Mucosa of descending colon (tissue), 3 donors: ENCODE measurements at regions not wholly inside any gene's neighbourhood (a gene's known extent, or its start where the extent isn't known, plus 50 kb on each side); places are given as distances from the start of the nearest gene placed in this dataset.
"Not testable (repeated sequence)": the region's sequence is repeated elsewhere in the genome, so short reads cannot be mapped to it uniquely, and the experiment has no call there.

Source experiments
- ATAC-seq: fragments of 200-7000 bp; cut with Tn5 transposase; one replicate; pipeline ENCODE4 v1.9.1; 2020; ENCODE audit warnings: mild to moderate bottlenecking, moderate library complexity
- DNase-seq, 3 donors: peaks; one replicate each; pipeline ENCODE4 v3.0.0-alpha.2; 2020
- H3K36me3 ChIP-seq: fragments of 200-600 bp; one replicate; pipeline ENCODE4 v1.8.0; 2021; ENCODE audit warnings: low read depth, mild to moderate bottlenecking
- H3K4me1 ChIP-seq: fragments of 200-600 bp; one replicate; pipeline ENCODE4 v1.8.0; 2021; ENCODE audit warnings: low read depth, mild to moderate bottlenecking
- H3K4me3 ChIP-seq: fragments of 200-600 bp; one replicate; pipeline ENCODE4 v1.8.0; 2021; ENCODE audit warnings: mild to moderate bottlenecking
- H3K9me3 ChIP-seq: fragments of 200-600 bp; one replicate; pipeline ENCODE4 v1.8.0; 2021; ENCODE audit warnings: mild to moderate bottlenecking
- intact Hi-C, 2 donors: fragments of 100-400 bp; cut with DNase I in 1 of 2; cut with micrococcal nuclease in 1 of 2; formaldehyde crosslinking; loops; one replicate each; pipeline versions ENCODE4 v1.11.0 to v1.11.1; 2022; cut with DNase I, micrococcal nuclease
- TF ChIP-seq, protein P1 (sequence below): fragments of 200-600 bp; IDR thresholded peaks from one replicate; pipeline ENCODE4 v1.8.0; 2022; ENCODE audit warnings: antibody characterized with exemption, mild to moderate bottlenecking
- donor health status: DM: no; HTN: no; CAD: no; lungs with moderate emphysema.
- donor health status: DM: no; HTN: no; CAD: no.
- donor health status: DM: no; HTN: yes; CAD: no.

GRCh38 chr4:34323549-34324320 lies 1920.6 kb downstream of the ARAP2 start:
- Histone ChIP-seq H3K36me3 (no peaks in the 10 kb centered on the region), H3K4me3 (no peak overlapping the region), H3K4me1 (no peaks in the 10 kb centered on the region), H3K9me3 (peaks cover 22% of the 10 kb centered on the region)
- ATAC-seq: no peak
- intact Hi-C loops: no loop called here
- TF ChIP-seq, protein P1, sequence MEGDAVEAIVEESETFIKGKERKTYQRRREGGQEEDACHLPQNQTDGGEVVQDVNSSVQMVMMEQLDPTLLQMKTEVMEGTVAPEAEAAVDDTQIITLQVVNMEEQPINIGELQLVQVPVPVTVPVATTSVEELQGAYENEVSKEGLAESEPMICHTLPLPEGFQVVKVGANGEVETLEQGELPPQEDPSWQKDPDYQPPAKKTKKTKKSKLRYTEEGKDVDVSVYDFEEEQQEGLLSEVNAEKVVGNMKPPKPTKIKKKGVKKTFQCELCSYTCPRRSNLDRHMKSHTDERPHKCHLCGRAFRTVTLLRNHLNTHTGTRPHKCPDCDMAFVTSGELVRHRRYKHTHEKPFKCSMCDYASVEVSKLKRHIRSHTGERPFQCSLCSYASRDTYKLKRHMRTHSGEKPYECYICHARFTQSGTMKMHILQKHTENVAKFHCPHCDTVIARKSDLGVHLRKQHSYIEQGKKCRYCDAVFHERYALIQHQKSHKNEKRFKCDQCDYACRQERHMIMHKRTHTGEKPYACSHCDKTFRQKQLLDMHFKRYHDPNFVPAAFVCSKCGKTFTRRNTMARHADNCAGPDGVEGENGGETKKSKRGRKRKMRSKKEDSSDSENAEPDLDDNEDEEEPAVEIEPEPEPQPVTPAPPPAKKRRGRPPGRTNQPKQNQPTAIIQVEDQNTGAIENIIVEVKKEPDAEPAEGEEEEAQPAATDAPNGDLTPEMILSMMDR: no peak
- DNase-seq: no peak

GRCh38 chr4:34328939-34329338 lies 1915.4 kb downstream of the ARAP2 start:
- Histone ChIP-seq H3K4me1 (no peaks in the 10 kb centered on the region), H3K9me3 (peaks cover 21% of the 10 kb centered on the region), H3K4me3 (no peak overlapping the region), H3K36me3 (no peaks in the 10 kb centered on the region)
- intact Hi-C loops: no loop called here
- ATAC-seq (no peak), DNase-seq (no peak)
- TF ChIP-seq, protein P1: no peak

GRCh38 chr4:34335156-34335555 lies 1909.2 kb downstream of the ARAP2 start:
- H3K36me3 ChIP-seq, intact Hi-C loops, H3K4me1 ChIP-seq, H3K4me3 ChIP-seq, DNase-seq, ATAC-seq: not testable (repeated sequence)
- H3K9me3 ChIP-seq: peaks cover 25% of the 10 kb centered on the region

GRCh38 chr4:34335556-34335955 lies 1908.8 kb downstream of the ARAP2 start:
- DNase-seq, intact Hi-C loops, H3K4me1 ChIP-seq, H3K36me3 ChIP-seq, H3K4me3 ChIP-seq, ATAC-seq: not testable (repeated sequence)
- peaks cover 21% of the 10 kb centered on the region for H3K9me3 ChIP-seq

DNA sequence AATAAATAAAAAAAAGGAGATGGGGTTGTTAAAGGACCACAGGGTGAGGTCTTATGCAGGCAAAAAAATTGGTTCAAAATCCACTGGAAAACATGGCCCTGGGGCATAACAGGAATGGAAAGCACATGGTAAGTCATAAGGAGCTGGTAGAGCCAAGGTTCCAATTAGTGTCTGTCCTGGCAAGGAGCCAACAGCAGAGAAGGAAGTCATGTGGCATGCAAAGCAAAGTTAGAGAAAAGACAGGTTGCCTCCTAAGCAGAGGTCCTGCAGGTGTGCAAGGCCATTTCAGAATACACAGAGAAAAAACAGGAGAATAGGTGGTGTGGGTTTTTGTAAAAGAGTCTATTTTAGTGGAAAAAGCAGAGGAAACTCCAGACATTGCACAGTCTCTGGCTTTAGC lies 1881.7 kb downstream of the ARAP2 start:
- TF ChIP-seq, protein P1: no peak

GRCh38 chr4:34363842-34364241 lies 1880.5 kb downstream of the ARAP2 start:
- no peaks in the 10 kb centered on the region for H3K4me1 ChIP-seq
- DNase-seq (no peak), ATAC-seq (no peak)
- H3K36me3 ChIP-seq: no peaks in the 10 kb centered on the region
- TF ChIP-seq, protein P1: no peak
- H3K9me3 ChIP-seq: peaks cover 29% of the 10 kb centered on the region
- intact Hi-C loops: no loop called here
- H3K4me3 ChIP-seq: no peak overlapping the region

More for the DNA sequence above, 1881.7 kb downstream of the ARAP2 start:
- ATAC-seq (no peak), DNase-seq (no peak)
- intact Hi-C loops: no loop called here
- H3K9me3 ChIP-seq: peaks cover 32% of the 10 kb centered on the region
- H3K36me3 ChIP-seq: no peaks in the 10 kb centered on the region
- H3K4me3 ChIP-seq: no peak overlapping the region
- H3K4me1 ChIP-seq: no peaks in the 10 kb centered on the region
